ENCODE measurements at regions not wholly inside any gene's neighbourhood (a gene's known extent, or its start where the extent isn't known, plus 50 kb on each side); places are given as distances from the start of the nearest gene placed in this dataset.

- no peak for DNase-seq (ENCODE audit: low read depth, low spot score)
These were observed 54.9 kb upstream of the ENAH start for GRCh38 chr1:225707824-225708223.

DNA sequence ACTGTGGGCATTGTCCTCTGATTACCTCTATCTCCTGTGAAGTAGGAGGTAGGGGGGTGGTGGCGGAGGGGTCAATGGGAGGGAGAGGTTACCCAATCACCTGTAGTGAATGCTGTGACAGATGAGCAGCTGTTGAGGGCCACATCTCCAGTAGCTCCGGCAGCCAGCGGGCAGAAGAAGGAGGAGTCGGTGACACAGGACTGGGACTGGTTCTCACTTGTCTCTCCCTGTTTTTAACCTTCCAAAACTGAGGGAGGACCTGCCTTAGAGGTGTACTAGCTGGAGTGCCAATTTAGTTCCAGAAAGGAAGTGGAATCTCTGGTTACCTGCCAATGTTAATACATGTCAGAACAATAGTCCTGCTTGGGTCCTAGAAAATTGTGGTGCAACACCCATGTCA, 56.2 kb upstream of the ENAH start:
- no peak for DNase-seq (ENCODE audit: low read depth, low spot score)

DNA sequence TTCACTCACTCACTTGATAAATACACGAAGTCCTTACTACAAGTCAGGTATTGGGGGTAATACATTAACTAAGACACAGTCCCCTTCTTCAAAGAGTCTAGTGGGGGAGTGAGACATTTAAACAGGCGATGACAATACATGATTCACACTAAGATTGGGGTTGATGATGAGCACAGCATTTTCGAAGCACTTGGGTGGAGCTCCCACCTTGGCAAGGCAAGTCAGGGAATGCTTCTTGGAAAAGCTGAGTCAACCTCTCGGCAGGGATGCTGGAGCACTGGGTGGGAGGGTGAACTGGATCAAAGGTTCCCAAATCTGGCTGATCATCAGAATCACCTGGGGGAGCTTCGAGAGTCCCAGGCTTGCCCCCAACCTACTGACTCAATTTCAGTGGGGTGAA, 57.9 kb upstream of the ENAH start:
- DNase-seq (ENCODE audit: low read depth, low spot score), result peak; percentile 41

DNA sequence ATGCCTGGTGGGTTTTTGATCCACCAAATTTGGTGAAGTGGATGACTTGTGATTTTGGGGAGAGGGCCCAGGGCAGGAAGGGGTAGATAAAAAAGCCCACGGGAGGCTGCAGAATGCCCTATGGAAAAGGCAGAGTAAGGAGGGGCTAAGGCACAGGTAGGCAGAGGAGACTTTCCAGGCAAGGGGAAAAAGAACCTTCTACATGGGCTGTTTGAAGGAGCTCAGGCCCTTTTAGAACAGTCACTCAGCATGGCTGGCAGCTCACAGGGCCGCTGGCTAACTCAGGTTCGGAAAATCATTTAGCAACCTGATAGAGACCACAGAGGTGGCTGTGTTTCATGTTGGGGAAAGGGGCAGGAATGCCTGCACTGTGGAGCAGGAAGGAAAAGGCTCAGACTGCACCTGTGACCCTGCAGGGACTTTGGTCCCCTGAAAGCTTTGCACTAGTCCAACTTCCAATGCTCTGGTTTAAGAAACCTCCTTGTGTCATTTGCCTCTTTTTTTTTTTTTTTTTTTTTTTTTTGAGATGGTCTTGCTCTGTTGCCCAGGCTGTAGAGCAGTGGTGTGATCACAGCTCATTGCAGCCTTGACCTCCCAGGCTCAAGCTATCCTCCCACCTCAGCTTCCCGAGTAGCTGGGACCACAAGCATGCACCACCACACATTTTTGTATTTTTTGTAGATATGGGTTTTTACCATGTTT, 58.5 kb upstream of the ENAH start:
- no peak for DNase-seq (ENCODE audit: low read depth, low spot score)

DNA sequence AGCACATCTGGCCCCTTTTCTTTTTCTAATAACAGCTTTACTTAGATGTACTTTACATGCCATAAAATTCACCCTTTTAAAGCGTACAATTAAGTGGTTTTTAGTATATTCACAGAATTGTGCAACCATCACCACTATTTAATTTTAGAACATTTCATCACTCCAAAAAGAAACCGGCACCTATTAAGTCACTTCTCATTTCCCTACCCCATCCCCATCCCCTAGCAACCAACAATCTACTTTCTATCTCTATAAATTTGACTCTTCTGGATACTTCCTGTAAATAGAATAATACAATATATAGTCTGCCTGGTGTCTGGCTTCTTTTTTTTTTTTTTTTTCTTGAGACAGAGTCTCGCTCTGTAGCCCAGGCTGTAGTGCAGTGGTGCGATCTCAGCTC, 59.5 kb upstream of the ENAH start:
- no peak for DNase-seq (ENCODE audit: low read depth, low spot score)

- no peak for DNase-seq (ENCODE audit: low read depth, low spot score)
These were observed 60.4 kb upstream of the ENAH start for GRCh38 chr1:225713281-225713680.

DNA sequence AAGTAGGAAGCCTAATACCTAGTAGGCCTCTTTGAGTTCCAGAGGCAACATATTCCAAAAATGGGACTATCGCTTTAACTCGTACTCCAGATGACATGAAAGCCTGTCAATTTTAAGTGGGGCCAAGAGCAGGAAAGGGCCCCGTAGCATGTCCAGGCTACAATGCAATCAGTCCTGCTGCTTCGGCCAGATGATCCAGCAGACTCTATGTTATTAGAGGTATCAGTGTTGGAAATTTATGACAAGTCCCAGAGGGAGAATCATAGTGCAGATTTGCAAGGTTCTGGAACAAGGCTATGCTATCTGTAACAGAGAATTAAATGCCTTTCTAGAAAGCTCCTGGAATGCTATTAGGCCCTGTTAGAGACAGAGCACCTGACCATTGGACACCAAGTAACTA, 56.7 kb upstream of the SRP9 start:
- DNase-seq (ENCODE audit: low read depth, low spot score), result no peak

DNA sequence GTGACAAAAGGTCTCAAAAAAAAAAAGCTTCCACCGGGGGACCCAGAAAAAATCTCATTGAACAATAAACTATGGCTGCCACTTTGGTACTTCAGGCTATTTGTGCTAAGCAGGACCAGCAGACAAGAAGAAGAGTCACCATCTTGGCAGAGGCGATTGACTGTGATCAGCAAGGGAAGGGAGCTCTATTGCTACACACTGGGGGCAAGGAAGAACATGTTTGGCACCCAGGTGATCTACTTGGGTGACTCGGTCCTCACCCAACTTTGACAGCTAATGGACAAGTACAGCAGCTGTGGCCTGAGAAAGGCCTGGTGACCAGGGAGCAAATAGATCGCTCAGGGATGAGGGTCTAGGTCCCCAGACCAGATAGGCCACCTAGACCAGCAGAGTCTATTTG, 53.4 kb upstream of the SRP9 start:
- no peak for DNase-seq (ENCODE audit: low read depth, low spot score)

All from astrocyte of the hippocampus (primary cell).